ENCODE measurements at regions not wholly inside any gene's neighbourhood (a gene's known extent, or its start where the extent isn't known, plus 50 kb on each side); places are given as distances from the start of the nearest gene placed in this dataset.

- H3K27ac Mint-ChIP-seq (ENCODE audit: unreplicated experiment) = no peak overlapping the region
- H3K9me3 Mint-ChIP-seq (ENCODE audit: unreplicated experiment) = no peaks in the 10 kb centered on the region
- TF ChIP-seq, protein P1, sequence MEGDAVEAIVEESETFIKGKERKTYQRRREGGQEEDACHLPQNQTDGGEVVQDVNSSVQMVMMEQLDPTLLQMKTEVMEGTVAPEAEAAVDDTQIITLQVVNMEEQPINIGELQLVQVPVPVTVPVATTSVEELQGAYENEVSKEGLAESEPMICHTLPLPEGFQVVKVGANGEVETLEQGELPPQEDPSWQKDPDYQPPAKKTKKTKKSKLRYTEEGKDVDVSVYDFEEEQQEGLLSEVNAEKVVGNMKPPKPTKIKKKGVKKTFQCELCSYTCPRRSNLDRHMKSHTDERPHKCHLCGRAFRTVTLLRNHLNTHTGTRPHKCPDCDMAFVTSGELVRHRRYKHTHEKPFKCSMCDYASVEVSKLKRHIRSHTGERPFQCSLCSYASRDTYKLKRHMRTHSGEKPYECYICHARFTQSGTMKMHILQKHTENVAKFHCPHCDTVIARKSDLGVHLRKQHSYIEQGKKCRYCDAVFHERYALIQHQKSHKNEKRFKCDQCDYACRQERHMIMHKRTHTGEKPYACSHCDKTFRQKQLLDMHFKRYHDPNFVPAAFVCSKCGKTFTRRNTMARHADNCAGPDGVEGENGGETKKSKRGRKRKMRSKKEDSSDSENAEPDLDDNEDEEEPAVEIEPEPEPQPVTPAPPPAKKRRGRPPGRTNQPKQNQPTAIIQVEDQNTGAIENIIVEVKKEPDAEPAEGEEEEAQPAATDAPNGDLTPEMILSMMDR (IDR thresholded peaks at IDR 0.05; ENCODE audit: unreplicated experiment) = no peak
- H3K36me3 Mint-ChIP-seq (ENCODE audit: low read depth, unreplicated experiment) = no peaks in the 10 kb centered on the region
- no peak overlapping the region for H3K4me3 Mint-ChIP-seq (ENCODE audit: unreplicated experiment)
- H3K27me3 Mint-ChIP-seq (ENCODE audit: unreplicated experiment) = peaks cover 9% of the 10 kb centered on the region
- H3K4me1 Mint-ChIP-seq (ENCODE audit: unreplicated experiment) = peaks cover 41% of the 10 kb centered on the region
- no peak for DNase-seq (ENCODE audit: low spot score)
Observed at GRCh38 chr5:142437563-142437962, 112.7 kb upstream of the SPRY4 start.

GRCh38 chr5:142435410-142436115 lies 110.7 kb upstream of the SPRY4 start:
- Mint-ChIP-seq H3K27ac (ENCODE audit: unreplicated experiment) (no peak overlapping the region), H3K27me3 (ENCODE audit: unreplicated experiment) (peaks cover 7% of the 10 kb centered on the region), H3K4me1 (ENCODE audit: unreplicated experiment) (peaks cover 40% of the 10 kb centered on the region), H3K36me3 (ENCODE audit: low read depth, unreplicated experiment) (no peaks in the 10 kb centered on the region), H3K9me3 (ENCODE audit: unreplicated experiment) (no peaks in the 10 kb centered on the region), H3K4me3 (ENCODE audit: unreplicated experiment) (no peak overlapping the region)
- DNase-seq (ENCODE audit: low spot score) = no peak
- TF ChIP-seq, protein P1 (IDR thresholded peaks at IDR 0.05; ENCODE audit: unreplicated experiment) = no peak

DNA sequence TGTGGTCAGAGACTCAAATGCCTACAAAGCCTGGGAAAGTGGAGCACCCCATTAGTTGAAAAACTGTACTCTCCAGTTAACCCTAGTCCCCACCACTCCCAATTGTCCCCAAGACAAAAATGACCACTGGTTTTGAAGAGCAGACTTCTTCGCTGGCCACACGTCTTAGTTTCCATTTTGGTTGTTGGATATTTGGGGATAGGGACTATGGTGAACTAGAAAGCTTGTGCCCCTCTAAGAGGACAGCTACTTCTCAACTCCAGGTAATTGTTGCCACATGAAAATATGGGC lies 109.4 kb upstream of the SPRY4 start:
- TF ChIP-seq, protein P1 (IDR thresholded peaks at IDR 0.05; ENCODE audit: unreplicated experiment) = no peak
- Mint-ChIP-seq H3K36me3 (ENCODE audit: low read depth, unreplicated experiment) (no peaks in the 10 kb centered on the region), H3K9me3 (ENCODE audit: unreplicated experiment) (no peaks in the 10 kb centered on the region), H3K4me1 (ENCODE audit: unreplicated experiment) (peaks cover 39% of the 10 kb centered on the region), H3K27me3 (ENCODE audit: unreplicated experiment) (peaks cover 6% of the 10 kb centered on the region), H3K27ac (ENCODE audit: unreplicated experiment) (no peak overlapping the region), H3K4me3 (ENCODE audit: unreplicated experiment) (no peak overlapping the region)
- DNase-seq (ENCODE audit: low spot score) = no peak

DNA sequence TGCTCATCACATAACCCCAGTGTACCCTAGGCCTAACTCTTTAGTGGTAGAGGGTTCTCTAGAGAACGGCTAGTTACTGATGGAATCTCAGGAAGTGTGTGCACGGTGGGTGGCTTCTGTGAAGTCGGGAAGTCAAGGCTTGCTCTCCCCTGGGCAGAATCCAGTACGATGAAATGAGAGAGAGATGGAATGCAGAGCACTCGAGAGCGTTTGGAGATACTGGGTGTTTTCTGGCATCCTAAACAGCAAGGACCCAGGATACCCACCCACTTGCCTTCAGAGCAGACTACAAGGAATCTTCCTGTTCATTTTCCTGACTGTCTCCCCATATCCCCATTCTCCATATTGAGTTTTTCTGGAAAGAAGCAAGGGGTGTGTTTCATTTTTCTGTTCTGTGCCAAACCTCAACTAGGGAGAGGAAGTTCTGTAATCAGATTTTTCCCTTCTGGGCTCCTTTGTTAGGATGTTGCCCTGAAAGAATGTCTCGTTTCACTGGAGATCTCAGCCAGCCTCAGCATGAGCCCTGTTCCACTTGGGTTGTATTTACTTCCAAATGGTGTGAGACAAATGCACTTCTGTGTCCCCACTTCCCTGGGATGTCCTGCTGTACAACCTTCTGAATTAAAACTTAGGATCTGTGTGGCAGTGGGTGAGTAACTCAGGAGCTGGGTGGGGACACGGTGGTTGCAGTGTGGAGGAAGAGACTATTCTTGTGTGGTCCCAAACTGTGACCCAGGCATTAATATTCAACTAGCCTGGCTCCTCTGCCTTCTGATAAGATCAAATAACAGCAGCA lies 108.9 kb upstream of the SPRY4 start:
- Mint-ChIP-seq H3K4me3 (ENCODE audit: unreplicated experiment) (no peak overlapping the region), H3K27me3 (ENCODE audit: unreplicated experiment) (peaks cover 6% of the 10 kb centered on the region), H3K27ac (ENCODE audit: unreplicated experiment) (peak overlapping the region; percentile 14), H3K9me3 (ENCODE audit: unreplicated experiment) (no peaks in the 10 kb centered on the region), H3K36me3 (ENCODE audit: low read depth, unreplicated experiment) (no peaks in the 10 kb centered on the region), H3K4me1 (ENCODE audit: unreplicated experiment) (peaks cover 34% of the 10 kb centered on the region)
- DNase-seq (ENCODE audit: low spot score) = no peak
- TF ChIP-seq, protein P1 (IDR thresholded peaks at IDR 0.05; ENCODE audit: unreplicated experiment) = no peak

DNA sequence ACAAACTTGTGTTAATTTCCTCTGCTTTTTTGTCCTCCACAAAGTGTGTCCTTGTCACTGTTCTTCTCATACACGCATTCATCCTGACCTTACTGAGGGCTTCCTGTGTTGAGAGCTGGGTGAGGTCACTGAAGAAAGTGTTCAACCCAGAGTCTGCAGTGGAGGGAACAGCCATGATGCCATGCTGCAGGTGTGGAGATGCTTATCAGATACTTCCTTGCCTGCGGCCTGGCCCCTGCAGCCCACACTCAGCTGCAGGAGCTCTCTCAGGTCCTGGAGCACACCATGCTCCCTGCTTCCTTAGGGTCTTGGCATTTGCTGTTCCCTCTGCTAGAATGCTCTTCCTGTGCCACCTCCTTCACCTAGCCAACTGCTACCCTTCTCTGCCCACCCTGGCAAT lies 108.1 kb upstream of the SPRY4 start:
- Mint-ChIP-seq H3K4me3 (ENCODE audit: unreplicated experiment) (no peak overlapping the region), H3K27me3 (ENCODE audit: unreplicated experiment) (peaks cover 6% of the 10 kb centered on the region), H3K4me1 (ENCODE audit: unreplicated experiment) (peaks cover 34% of the 10 kb centered on the region), H3K9me3 (ENCODE audit: unreplicated experiment) (no peaks in the 10 kb centered on the region), H3K36me3 (ENCODE audit: low read depth, unreplicated experiment) (no peaks in the 10 kb centered on the region), H3K27ac (ENCODE audit: unreplicated experiment) (peak overlapping the region; percentile 14)
- TF ChIP-seq, protein P1 (IDR thresholded peaks at IDR 0.05; ENCODE audit: unreplicated experiment) = no peak
- DNase-seq (ENCODE audit: low spot score) = no peak

All from endothelial cell (in vitro differentiated cells).